ENCODE measurements at regions not wholly inside any gene's neighbourhood (a gene's known extent, or its start where the extent isn't known, plus 50 kb on each side); places are given as distances from the start of the nearest gene placed in this dataset.
A peak's percentile ranks its signal among the peaks of the same experiment; 100 is the strongest.
"Not testable (repeated sequence)": the region's sequence is repeated elsewhere in the genome, so short reads cannot be mapped to it uniquely, and the experiment has no call there.

DNA sequence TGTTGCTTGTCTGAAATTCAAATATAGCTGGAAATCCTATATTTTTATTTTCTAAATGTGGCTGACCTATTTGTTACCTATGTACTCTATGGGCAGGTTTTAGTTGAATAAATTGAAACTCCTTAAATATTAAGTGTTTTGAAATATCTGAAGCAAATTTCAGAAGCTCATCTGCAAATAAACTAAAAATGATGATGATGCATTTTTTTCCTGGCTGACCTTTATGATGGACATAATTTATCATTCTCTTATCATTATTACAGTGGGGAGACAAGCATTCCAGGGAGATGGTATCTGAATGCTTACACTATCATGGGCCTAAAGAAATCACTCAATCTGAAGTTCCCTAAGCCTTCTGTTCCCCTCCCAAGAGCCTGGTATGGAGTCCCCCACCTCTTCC is 1225.2 kb downstream of the AACS start:
- DNase-seq (ENCODE audit: low read depth) = no peak

DNA sequence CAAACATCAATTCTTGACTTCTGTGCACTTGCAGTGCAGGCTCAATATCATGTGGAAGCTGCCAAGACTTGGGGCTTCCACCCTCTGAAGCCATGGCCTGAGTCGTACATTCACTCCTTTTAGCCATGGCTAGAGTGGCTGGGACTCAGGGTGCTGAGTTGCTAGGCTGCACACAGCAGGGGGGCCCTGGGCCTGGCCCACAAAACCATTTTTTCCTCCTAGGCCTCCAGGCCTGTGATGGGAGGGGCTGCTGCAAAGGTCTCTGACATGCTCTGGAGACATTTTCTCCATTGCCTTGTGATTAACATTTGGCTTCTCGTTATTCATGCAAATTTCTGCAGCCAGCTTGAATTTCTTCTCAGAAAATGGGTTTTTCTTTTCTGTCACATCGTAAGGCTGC is 1226.8 kb downstream of the AACS start:
- DNase-seq (ENCODE audit: low read depth) = not testable (repeated sequence)

DNA sequence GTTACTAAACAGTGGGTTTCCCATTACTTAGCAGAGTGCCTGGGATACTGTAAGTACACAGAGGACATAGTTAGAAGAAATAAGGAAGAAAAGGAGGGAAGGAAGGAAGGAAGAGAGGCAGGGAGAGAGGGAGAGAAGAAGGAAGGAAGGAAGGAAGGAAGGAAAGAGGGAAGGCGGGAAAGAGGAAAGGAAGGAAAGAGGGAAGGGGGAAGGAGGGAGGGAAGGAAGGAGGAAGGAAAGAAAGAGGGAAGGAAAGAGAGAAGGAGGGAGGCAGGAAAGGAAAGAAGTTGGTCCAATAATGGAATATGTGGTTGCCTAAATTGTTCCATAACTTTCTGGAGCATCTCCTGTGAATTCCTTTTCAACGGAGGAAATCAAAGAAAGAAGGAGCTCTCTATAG is 1230.4 kb downstream of the AACS start:
- no peak for DNase-seq (ENCODE audit: low read depth)

DNA sequence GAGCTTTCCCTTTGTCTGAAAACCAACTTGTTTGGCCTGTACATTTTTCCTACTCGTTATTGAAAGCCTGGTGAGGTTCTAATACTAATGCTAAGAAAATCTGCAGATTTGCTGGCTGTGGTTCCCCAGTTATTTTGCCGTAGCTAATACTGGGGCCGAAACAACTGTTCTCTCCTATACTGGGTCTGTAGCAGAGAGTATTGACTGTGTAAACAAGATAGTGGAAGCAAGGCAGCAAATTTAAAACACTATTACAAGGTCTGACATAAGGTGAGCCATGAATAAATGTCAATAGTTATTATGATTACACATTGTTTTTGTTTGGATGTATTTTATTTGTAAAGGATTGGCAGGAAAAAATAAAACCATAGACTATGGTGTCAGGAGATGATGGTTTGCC is 1244.0 kb downstream of the AACS start:
- no peak for DNase-seq (ENCODE audit: low read depth)

DNA sequence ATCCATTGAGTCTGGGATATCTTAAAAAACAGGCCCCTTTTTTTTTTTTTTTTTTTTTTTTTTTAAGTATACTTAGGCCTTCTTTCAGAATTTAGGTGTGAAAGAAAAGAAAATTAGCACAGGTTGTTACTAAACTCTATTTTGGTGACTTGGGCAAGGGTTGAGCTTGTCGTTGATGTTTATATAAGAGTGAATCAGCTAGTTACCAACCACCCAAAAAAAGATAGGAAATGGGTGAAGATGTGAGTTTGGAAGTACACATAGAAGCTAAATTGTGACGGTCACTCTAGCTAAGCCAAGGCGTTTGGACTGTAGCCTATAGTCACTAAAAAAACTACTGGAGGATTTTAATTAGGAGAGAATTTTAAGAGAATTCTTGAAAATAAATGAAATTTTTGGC is 1247.2 kb downstream of the AACS start:
- no peak for DNase-seq (ENCODE audit: low read depth)

DNA sequence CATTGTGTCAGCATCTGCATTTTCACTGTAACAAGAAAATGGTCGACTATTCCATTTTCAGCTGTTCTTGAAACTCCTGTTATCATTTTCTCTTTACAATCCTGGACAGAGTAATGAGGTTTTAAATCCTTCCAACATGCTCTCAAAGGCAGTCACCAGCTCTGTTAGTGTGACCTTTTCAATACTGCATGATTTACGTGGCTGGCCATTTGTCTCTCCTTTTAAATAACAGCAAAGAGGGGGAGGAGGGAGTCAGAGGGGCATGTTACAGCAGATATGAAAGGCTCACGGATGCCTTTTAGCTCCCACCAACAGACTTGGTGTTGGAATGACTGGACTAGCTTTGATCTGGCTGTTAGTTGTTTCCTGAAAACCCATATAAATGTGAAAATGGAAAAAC is 1251.2 kb downstream of the AACS start:
- DNase-seq (ENCODE audit: low read depth) = no peak

DNA sequence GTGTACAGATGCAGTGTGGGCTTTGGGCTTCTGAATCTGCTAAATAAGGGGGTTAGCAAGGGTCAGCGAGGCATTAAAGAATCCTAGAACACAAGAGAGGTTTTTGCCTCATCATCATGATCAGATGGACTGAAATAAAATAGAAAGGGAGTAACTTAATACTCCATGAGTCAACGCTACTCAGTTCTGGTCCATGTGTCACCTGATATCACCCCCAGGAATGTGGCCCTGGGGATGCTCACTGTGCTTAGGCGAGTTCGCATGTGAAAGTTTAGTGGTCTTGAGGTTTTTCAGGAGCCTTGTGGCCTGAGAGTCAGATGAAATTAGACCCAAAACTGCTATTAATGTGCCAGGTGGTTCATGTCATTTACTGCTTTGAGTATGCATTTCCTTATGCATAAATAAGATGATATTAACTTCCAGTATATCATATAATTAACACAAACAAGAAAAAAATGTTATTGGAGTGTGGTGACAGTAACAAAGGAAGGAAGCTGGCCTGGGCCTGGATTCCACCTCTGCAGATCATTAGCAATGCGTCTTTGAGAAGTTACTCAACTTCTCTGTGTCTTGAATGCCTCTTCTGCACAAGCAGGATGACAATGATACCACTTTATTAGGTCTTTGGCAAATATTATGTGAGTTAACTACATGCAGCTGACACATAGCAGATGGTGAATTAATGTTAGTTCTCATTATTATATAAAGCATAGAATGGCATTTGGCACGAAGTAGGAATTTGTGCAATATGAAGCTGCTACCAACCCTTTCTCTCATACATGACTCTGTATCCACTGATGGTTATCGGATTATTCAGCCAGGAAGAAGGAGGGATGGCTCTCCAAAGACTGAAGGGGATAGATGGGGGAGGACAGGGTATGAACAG is 1272.6 kb downstream of the AACS start:
- peak; percentile 73 for DNase-seq (ENCODE audit: low read depth)

DNA sequence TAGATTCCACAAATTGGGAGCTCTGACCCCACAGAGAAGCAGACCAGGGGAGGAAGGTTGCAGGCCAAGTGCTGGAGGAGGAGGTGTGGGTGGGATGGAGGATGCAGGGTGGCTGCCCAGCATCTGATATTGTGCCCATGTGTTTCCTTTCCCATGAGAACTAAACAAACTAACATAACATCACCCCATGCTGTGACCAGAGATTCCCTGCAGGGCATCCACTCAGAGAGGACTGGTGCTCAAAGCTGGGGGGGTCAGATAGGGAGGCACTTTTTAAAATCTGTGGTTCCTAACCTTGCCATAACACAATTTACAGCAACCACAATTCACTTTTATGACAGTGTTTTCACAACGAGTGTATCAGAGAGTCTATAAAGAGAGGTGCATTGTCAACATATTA is 1277.6 kb downstream of the AACS start:
- no peak for DNase-seq (ENCODE audit: low read depth)

DNA sequence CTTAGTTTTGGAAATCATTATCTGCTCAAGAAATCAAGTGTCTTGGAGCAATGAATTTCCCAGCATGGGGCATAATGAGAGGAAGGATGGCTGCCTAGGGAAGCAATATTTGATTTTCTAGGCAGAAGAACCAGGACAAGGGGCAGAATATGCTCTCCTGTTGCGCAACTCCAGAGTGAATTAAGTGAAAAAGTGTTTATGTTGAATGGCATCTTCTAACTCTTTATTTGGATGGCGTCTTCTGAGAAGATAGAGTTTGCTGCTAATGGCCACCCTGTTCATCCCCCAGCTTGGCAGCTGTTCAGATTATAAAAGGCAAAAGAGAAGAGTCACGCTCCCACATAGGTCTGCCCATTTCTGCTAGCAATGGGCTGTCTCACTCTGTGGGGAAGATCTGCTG is 1278.1 kb downstream of the AACS start:
- DNase-seq (ENCODE audit: low read depth) = no peak

DNA sequence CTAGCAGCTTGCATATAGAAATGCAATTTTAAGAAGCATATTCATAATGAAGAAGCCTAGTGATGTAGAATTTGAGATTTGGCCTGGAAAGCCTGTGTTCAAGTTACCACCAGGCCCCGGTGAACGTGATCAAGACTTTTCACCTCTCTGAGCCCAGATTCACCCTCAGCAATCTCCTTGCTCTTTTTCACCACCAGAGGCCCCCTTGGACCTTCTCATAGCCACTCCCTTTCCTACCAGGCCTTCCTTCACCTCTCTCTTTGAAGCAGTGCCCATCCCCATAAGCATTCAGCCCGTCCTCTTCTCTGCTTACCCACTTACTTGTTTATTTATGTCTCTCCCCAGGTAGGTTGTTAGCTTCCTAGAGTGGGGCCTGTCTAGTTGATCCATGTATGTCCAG is 1280.9 kb downstream of the AACS start:
- DNase-seq (ENCODE audit: low read depth) = no peak

DNA sequence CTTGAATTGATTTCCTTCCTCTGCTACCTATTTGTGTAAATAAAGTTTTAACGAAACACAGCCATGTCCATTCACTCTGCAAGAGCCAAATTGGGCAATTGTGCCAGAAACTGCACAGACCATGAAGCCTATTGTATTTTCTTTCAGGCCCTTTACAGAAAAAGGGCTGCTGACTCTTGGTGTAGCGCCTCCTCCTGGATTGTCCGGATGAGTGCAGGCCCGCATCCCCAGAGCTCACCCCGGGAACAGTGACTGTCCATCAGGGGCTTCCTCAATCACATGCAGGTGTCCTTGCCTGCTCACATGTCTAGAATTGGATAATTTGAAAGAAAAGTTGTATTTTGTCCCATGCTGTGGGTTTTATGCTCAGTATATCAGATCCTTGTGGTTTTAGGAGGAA is 1282.2 kb downstream of the AACS start:
- DNase-seq (ENCODE audit: low read depth) = no peak

DNA sequence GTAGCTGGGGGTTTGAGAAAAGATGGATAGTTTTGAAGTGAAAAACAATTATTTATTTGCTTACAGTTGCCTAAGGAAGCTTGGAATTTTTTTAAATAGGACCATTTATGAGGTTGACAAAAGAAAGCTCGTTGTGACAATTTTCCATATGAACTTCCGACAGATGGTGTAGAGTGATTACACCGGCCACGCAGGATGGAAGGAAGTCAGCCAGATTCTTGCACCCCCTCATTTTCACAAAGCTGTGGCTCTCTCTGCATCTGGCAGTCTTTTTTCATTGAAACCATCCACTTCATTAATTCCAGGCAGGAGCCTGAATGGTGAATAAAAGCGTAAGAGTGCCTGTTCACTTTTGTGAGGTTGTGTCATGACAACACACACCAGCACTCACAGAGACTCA is 1284.1 kb downstream of the AACS start:
- DNase-seq (ENCODE audit: low read depth) = no peak

DNA sequence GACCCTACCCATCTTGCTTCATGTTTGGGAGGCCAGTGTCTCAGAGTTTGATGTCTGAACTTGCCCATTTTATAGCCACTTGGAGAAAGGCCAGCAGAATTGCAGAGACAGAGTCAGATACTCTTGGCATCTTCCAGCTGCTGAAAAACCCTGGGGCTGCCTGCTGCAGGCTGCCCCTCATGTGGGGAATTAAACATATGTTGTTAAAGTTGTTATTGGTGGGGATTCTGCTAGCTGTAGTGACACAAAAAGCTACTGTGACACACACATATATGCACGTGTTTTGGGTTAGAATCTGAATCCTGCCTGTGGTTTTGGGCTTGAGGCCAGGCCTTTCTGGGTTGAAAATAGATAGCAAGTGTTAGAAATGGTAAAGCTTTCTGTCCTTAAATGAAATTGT is 1288.4 kb downstream of the AACS start:
- DNase-seq (ENCODE audit: low read depth) = peak; percentile 21

DNA sequence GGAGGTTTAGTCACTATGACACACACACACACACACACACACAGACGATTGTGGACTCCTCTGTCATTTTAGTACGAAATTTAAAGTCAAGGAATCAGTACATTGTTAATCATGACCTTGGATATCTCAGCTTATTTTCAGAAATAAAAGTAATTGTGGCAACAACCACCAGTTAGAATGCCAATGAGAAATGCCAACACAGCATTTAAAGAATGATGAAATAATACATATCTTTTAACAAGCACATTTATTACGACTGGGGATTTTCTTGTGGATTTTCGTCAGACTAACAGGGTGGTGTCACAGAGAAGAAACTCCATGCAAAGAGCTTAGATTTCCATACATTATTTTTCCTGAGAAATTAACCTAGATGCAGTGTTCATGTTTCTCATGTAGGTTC is 1289.4 kb downstream of the AACS start:
- no peak for DNase-seq (ENCODE audit: low read depth)

DNA sequence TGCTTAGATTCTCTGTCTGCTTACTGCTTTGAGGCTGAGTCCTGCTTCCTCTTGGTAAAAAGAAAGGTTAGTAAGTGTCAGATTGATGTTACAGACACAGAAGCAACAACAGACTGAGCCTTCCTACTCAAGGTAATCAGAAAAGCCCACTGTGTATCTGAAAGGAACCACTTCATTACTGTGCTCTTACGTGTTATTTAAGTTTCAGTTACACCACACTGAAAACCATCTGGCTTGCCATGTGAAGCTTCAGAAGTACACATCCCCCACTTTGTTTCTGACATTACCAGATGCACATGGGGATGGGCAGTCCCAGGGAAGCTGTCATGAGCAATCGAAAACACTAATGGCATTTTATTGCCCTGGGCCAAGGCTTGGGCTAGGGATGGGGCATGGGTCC is 1290.1 kb downstream of the AACS start:
- no peak for DNase-seq (ENCODE audit: low read depth)

DNA sequence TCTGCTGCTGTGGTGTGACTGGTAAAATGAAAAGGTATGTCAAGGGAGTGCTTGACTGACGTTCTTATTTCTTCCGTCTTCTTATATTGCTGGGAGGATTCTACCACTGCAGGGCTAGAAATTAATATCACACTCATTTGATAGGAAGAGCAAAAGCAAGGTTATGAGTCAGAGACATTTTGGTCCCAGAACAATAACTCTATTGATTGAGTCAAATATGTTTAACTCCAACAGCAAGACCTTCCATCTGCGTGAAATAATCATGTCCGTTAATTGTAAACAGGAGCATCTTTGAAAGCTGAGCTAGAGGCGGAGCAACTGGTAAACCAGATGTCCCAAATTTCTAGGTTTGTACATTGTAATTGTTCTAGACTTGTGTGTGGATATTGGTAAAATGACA is 1293.6 kb downstream of the AACS start:
- no peak for DNase-seq (ENCODE audit: low read depth)

DNA sequence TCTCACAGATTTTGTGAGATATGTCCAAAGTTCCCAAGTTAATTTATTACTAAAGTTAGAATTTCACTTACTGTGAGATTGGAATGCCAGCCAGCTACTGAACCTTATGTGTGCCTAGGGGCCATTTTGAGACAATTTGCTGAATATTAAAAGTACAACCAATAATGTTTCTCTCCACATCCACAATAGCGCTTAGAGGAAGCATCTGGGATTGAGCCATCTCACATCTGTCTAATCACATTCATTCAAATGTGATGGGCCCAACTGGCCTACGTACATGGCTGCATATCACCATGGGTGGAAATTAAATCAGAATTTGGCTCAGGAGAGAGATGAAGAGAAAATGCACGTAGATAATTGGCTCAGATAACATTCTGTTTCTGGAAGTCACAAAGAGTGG is 1294.0 kb downstream of the AACS start:
- no peak for DNase-seq (ENCODE audit: low read depth)

DNA sequence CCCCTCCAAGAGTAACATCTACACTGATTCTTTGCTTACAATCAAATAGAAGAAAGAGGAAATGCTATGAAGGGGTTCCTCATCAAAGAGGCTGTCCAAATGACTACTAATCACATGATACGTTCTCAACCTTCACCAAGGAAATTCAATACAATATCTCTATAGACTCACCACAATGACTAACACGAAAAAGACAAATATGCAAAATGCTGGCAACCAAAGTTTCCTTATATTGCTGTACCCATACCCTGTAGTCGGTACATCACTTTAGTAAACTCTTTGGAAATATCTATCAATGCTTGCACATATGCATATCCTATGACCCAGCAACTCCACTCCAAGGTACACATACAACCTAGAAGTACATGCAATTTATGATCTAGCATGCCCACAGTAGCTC is 1296.6 kb downstream of the AACS start:
- DNase-seq (ENCODE audit: low read depth) = no peak

DNA sequence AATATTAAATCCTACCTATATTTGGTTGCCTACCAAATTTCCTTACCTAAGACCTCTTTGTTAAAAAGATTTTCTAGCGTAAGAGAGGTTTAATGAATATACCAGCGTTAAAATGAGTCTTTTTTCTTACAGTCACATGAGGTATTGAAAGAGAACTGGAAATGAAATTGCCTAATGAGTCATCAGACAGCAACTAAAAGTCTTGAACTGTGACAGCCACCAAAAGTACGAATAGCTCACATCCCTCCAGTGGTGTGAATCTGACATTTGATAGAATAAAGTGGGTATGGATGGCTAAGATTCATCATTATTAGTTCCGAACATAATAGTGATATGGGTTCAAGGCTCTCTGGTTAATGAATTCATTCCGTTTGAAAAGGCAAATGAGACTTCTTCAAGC is 1297.3 kb downstream of the AACS start:
- DNase-seq (ENCODE audit: low read depth) = no peak

DNA sequence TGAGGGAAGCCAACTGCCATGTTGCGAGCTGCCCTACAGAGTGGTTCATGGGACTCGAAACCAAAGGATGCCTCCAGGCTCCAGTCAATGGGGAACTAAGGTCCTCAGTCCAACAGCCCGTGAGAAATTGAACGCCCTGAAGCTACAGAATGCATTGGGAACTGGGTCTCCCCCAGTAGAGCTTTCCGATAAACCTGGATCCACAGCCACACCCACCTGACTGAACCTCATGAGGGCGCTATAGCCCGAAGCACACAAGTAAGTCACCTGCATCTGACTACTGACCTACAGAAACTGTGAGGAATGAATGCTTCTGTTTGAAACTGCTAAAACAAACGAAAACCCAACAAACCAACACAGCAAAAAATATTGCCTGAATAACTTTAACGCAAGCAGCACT is 1297.7 kb downstream of the AACS start:
- no peak for DNase-seq (ENCODE audit: low read depth)

DNA sequence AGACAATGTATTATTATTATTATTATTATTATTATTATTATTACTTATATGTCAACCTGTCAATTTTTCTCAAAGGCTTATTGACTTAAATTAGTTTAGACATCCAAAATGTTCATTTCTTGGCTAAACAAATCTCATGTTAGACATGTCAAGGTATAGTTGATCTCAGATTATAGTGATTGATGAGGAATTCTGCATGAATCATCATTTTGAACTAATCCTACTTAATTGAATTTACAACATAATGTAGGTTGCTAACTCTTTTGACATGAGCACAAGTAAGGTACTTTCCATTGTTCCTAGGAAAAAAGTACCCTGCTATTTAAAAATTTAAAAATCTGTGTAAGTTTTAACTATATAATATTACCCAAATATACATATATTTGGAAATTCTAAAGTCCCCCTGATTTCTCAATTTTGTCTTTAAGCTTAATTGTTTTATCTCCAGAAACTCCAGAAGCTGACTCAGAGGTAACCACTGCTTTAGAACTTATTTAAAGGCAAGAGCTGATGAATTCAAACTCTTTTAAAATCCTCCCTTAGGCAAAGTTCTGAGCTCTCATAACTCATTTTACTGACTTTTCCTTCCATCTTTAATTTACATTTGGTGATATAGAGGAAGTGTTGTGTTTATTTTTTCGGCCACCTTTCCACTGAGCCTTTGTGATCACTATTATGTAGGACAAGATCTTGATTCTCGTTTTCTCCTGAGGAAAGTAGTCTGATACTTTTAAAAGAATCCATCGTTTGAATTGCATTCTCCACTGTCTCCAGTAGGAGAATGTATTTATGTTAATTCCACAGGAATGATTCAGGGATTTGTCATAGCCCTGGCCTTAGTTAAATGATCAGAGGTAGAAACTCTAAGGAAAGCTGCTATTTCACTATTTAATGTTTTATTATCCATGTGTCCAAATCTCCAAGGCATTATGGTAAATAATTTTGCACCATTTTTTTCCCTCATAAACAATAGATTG is 1304.5 kb downstream of the AACS start:
- peak; percentile 38 for DNase-seq (ENCODE audit: low read depth)

DNA sequence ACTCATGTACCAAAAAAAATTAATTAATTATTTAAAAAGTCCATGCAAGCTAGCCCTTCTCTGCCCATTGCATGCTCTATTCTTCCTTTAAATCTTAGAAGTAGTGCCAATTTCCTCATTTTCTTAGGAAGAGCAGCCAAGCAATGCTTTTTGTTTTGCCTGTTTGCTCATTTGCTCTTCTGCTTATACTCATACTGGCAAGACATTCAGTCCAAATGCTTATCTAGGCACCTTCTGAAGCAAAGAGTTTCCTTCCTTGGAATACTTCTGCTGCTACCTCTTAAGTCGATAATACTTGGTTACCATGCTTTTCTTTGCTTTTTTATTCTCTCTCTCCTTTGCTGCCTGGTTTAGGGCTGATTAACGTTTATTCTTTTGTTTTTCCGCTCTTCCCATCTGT is 1318.3 kb downstream of the AACS start:
- no peak for DNase-seq (ENCODE audit: low read depth)

DNA sequence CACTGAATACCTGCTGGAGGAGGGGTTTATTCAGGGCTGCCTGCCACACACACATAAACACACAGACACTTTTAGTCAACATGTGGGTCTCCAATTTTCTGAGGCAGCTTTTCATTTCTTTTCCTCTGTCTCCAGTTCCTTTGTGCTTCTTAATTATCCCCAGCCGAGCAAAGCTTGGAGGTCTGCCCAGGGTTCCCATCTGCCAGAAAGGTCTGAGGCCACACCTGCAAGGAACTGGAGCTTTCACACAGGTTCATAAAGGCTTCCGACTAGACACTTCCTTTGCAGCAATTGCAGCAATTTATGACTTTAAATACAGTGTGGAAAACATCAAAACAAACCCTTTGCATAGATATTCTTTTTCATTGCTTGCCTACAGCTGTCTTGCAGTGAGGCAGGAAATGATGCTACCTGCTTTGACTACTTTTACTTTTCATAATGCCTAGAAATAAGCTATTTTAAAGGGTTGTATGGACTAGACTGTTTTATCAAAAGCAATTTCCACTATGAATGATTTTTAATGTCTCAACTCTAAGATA is 1318.9 kb downstream of the AACS start:
- DNase-seq (ENCODE audit: low read depth) = no peak

All from stromal cell of bone marrow (primary cell).